ENCODE measurements at regions not wholly inside any gene's neighbourhood (a gene's known extent, or its start where the extent isn't known, plus 50 kb on each side); places are given as distances from the start of the nearest gene placed in this dataset.
A peak's percentile ranks its signal among the peaks of the same experiment; 100 is the strongest.

DNA sequence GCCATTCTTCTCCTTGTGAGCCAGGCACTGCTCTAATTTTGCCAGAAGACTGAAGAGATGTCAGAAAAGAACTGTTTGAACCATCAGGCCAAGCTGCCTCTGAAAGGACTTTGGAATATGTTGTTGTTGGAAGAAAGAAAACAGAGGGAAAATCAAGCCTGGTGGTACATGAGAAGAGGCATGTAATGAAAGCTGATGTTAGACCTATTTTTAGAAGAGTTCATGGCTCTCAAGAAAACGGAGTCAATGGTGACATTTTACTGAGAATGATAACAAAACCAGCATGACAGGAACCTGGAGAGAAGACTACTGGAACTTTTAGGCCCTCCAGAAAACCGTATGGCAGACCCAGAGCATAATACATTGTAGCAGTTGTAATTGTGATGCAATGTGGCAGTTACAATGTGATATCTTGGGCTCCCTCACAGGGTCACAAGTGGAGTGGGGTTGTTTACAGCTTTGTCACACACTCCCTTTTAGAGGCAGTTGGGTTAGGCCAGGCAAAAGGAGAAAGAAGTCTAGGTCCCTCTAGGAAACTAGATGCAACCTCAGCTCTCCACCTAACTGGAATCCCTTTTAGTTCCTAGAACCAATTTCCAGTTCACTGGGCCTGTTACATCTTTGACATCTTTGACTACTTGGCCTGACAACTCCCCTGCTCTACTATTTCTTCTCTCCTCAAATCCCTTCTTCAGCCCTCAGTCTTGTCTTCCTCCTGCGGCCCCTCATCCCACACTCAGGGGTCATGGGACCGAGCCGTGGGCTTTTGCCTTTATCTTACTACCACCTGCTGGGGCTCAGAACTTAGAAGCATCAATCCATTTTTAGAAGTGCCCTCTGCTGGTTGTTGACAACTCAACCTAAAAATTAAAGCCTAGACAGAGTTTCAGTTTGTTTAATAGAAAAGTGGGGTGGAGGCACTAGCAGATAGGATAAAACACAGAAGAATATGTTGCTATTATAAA lies 61.2 kb upstream of the JAK2 start (continued):
- no peak for TF ChIP-seq E2F1 (CRISPR knock-in tag; IDR thresholded peaks at IDR 0.05)
- no peak for TF ChIP-seq HSF4 (CRISPR knock-in tag; IDR thresholded peaks at IDR 0.05; ENCODE audit: borderline replicate concordance)
- no peak for TF ChIP-seq SP1 (CRISPR knock-in tag; IDR thresholded peaks at IDR 0.05)
- TF ChIP-seq HNRNPH1 (optimal IDR thresholded peaks at IDR 0.05; ENCODE audit: low read depth, low read length) = no peak
- TF ChIP-seq, protein P1, sequence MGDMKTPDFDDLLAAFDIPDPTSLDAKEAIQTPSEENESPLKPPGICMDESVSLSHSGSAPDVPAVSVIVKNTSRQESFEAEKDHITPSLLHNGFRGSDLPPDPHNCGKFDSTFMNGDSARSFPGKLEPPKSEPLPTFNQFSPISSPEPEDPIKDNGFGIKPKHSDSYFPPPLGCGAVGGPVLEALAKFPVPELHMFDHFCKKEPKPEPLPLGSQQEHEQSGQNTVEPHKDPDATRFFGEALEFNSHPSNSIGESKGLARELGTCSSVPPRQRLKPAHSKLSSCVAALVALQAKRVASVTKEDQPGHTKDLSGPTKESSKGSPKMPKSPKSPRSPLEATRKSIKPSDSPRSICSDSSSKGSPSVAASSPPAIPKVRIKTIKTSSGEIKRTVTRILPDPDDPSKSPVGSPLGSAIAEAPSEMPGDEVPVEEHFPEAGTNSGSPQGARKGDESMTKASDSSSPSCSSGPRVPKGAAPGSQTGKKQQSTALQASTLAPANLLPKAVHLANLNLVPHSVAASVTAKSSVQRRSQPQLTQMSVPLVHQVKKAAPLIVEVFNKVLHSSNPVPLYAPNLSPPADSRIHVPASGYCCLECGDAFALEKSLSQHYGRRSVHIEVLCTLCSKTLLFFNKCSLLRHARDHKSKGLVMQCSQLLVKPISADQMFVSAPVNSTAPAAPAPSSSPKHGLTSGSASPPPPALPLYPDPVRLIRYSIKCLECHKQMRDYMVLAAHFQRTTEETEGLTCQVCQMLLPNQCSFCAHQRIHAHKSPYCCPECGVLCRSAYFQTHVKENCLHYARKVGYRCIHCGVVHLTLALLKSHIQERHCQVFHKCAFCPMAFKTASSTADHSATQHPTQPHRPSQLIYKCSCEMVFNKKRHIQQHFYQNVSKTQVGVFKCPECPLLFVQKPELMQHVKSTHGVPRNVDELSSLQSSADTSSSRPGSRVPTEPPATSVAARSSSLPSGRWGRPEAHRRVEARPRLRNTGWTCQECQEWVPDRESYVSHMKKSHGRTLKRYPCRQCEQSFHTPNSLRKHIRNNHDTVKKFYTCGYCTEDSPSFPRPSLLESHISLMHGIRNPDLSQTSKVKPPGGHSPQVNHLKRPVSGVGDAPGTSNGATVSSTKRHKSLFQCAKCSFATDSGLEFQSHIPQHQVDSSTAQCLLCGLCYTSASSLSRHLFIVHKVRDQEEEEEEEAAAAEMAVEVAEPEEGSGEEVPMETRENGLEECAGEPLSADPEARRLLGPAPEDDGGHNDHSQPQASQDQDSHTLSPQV (IDR thresholded peaks at IDR 0.05) = peak; percentile 92
- TF ChIP-seq RBM17 (IDR thresholded peaks at IDR 0.05; ENCODE audit: borderline replicate concordance, low read depth, low read length) = no peak
- TF ChIP-seq ZNF695 (CRISPR knock-in tag; IDR thresholded peaks at IDR 0.05) = no peak
- TF ChIP-seq MXI1 (IDR thresholded peaks at IDR 0.05; ENCODE audit: low read depth, low read length) = no peak
- TF ChIP-seq CSDE1 (IDR thresholded peaks at IDR 0.05) = no peak
- TF ChIP-seq PHB2 (IDR thresholded peaks at IDR 0.05; ENCODE audit: low read depth) = 0 out of 2 replicates have a peak, but pooled peaks have one; percentile 25
- TF ChIP-seq U2AF1 (optimal IDR thresholded peaks at IDR 0.05; ENCODE audit: low read depth, low read length) = no peak
- peak; percentile 52; the same call in 1 of the 2 replicates for TF ChIP-seq ARID2 (IDR thresholded peaks at IDR 0.05)
- TF ChIP-seq STAG1 (CRISPR knock-in tag; IDR thresholded peaks at IDR 0.05; ENCODE audit: borderline replicate concordance) = no peak
- no peak for TF ChIP-seq ETS1 (conservative IDR thresholded peaks at IDR 0.05; ENCODE audit: control insufficient read depth, low read depth, low read length)
- TF ChIP-seq HNRNPLL (IDR thresholded peaks at IDR 0.05; ENCODE audit: low read depth, low read length, poor library complexity, severe bottlenecking) = no peak
- TF ChIP-seq FOXK1 (CRISPR knock-in tag; IDR thresholded peaks at IDR 0.05; ENCODE audit: borderline replicate concordance) = no peak
- TF ChIP-seq, protein P2, sequence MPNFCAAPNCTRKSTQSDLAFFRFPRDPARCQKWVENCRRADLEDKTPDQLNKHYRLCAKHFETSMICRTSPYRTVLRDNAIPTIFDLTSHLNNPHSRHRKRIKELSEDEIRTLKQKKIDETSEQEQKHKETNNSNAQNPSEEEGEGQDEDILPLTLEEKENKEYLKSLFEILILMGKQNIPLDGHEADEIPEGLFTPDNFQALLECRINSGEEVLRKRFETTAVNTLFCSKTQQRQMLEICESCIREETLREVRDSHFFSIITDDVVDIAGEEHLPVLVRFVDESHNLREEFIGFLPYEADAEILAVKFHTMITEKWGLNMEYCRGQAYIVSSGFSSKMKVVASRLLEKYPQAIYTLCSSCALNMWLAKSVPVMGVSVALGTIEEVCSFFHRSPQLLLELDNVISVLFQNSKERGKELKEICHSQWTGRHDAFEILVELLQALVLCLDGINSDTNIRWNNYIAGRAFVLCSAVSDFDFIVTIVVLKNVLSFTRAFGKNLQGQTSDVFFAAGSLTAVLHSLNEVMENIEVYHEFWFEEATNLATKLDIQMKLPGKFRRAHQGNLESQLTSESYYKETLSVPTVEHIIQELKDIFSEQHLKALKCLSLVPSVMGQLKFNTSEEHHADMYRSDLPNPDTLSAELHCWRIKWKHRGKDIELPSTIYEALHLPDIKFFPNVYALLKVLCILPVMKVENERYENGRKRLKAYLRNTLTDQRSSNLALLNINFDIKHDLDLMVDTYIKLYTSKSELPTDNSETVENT (CRISPR knock-in tag; IDR thresholded peaks at IDR 0.05) = no peak
- TF ChIP-seq ZNF12 (CRISPR knock-in tag; IDR thresholded peaks at IDR 0.05) = no peak
